GM19238 (cell line): ENCODE measurements at regions not wholly inside any gene's neighbourhood (a gene's known extent, or its start where the extent isn't known, plus 50 kb on each side); places are given as distances from the start of the nearest gene placed in this dataset.

Source experiments
- DNase-seq: peaks from one replicate; pipeline ENCODE4 v3.0.0; 2011; ENCODE audit warnings: low spot score; ENCODE audit not compliant: insufficient read length

- no peak for DNase-seq
These were observed 434.7 kb upstream of the AGTR1 start for GRCh38 chr3:148262980-148263379.

DNA sequence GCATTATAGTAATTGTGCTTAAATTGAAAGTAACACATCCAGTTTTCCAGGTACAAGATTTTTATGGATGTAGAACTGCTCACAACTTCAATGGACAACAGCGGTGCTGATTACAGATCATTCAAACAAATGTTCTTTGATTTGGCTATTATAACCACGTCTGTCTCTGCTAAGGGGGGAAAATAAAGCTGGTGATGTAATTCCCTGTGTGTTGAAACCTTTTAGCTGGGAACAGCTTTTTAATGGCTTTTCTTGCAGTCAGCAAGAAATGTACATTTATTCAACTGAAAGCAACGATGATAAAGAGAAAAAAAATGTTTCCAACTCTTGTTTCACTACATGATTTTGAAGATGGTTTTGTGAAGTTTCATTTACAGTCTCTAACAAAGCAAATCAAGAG, 431.9 kb upstream of the AGTR1 start:
- DNase-seq: no peak

DNA sequence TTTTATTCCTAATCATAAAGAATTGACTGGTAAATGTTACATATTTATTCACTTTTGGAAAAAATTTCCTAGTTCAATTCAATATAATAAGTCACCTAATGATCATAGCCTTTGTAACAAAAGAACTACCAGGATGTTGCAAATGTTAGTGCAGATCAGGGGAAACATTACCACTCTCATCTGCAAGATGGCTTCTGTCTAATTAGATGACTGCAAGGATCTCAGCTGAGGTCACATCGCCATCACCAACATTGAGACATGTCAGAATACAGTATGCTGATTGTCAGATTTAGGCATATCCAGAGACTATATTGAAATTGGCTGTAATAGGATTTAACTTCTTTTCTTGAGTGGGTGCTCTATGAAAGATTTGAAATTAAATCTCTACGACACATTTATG, 431.4 kb upstream of the AGTR1 start:
- DNase-seq: no peak

- DNase-seq: no peak
These were observed 427.9 kb upstream of the AGTR1 start for GRCh38 chr3:148269816-148270215.

DNA sequence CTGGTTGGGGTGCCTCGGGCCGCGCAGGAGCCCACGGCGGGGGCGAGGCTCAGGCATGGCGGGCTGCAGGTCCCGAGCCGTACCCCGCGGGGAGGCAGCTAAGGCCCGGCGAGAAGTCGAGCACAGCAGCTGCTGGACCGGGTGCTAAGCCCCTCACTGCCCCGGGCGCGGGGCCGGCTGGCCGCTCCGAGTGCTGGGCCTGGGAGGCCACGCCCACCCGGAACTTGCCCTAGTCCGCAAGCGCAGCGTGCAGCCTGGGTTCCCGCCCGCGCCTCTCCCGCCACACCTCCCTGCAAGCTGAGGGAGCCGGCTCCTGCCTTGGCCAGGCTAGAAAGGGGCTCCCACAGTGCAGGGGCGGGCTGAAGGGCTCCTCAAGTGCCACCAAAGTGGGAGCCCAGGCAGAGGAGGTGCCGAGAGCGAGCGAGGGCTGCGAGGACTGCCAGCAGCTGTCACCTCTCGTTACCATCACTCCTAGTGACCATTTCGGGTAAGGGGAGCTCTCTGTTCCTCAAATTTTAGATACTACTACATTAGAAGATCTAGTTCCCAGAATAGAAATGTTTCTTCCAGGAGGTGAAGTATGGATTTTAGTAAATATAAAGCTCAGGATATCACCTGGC, 417.0 kb upstream of the AGTR1 start:
- no peak for DNase-seq

GRCh38 chr3:148289159-148289558, 408.5 kb upstream of the AGTR1 start:
- DNase-seq: no peak

DNA sequence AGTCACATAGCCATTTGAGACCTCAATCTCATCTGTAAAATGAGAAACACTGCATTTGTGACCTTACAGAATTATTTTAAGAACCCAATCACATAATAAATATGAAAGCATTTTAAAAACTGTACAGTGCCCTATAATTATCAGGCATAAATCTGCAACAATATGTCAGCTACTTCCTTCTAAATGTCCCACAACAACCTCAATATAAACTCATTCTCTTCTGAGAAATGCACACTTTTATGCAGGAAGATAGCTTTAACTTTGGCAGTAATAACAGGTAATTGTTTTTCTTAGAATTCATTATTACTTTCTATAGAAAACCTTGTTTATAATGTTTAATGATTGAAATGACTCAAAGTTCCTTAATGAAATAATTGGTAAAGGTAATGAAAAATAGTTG, 400.7 kb upstream of the AGTR1 start:
- DNase-seq: no peak

- no peak for DNase-seq
These were observed 390.3 kb upstream of the AGTR1 start for GRCh38 chr3:148307443-148307843.

- DNase-seq: no peak
These were observed 388.2 kb upstream of the AGTR1 start for GRCh38 chr3:148309390-148310035.

DNA sequence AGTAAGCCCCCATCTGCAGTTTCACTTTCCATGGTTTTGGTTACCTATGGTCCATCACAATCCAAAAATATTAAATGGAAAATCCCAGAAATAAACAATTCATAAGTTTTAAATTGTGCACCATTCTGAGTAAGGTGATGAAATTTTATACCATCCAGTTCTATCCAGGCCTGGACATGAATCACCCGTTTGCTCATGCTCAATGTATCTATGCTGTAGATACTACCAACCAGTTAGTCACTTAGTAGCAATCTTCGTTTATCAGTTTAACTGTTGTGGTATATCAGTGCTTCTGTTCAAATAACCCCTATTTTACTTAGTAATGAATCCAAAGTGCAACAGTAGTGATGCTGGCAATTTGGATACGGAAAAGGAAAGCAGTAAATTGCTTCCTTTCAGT, 381.9 kb upstream of the AGTR1 start:
- DNase-seq: no peak

GRCh38 chr3:148318240-148318639, 379.5 kb upstream of the AGTR1 start:
- no peak for DNase-seq

GRCh38 chr3:148319161-148319915, 378.4 kb upstream of the AGTR1 start:
- DNase-seq: no peak

- no peak for DNase-seq
These were observed 377.7 kb upstream of the AGTR1 start for GRCh38 chr3:148319960-148320359.

GRCh38 chr3:148329481-148330235, 368.0 kb upstream of the AGTR1 start:
- DNase-seq: no peak

DNA sequence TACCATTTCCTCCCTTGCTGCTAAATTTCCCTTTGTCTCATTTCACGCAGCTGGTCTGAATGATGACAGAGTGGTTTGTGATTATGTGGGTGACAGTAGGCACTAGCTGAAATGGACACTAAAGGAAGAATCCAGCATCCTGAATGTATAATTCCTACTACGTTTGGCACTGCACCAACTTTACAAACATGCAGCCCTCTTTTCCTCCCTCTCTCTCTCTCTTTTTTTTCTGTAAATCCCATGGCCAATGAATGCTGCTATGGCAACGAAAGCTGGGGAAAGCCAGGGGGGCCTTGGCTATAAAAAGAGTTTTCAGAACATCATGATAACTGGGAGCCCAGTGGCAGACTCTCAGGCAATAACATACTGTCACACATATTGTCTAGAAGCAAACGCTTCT, 367.2 kb upstream of the AGTR1 start:
- no peak for DNase-seq

GRCh38 chr3:148331081-148331846, 366.4 kb upstream of the AGTR1 start:
- DNase-seq: no peak

GRCh38 chr3:148332509-148332908, 365.2 kb upstream of the AGTR1 start:
- DNase-seq: no peak

DNA sequence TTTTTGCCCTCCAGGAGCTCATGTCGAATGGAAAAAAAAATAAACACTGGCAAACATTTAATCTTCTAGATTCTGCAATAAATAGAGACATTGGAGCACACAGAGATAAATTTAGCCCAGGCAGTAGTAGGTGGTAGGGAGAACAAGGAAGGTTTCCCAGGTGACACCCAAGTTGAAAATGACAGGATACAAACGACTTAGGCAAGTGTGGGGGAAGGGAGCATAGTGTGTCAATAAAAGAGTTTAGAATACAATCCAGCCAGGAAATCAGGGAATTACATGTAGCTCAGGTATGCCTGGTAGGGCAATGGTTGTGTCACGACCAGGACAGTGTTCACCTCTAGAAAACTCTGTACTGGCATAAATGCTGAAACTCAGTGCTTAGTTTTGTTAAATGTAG, 364.6 kb upstream of the AGTR1 start:
- no peak for DNase-seq

DNA sequence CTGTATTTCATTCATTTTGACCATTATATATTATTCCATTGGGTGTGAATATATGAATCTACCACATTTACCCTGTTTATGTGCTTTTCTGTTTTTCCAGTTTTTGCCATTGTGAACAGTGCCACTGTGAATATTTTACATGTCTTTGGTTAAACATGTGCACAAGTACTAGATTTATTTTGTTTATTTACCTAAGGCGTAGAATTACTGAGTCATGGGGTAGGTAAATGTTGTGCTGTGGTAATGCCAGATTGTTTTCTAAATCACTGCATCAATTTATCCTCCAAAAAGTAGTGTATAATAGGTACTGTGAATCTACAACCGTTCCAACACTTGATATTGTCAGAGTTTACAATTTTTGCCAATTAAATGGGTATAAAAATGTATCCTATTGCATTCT, 362.1 kb upstream of the AGTR1 start:
- DNase-seq: no peak

DNA sequence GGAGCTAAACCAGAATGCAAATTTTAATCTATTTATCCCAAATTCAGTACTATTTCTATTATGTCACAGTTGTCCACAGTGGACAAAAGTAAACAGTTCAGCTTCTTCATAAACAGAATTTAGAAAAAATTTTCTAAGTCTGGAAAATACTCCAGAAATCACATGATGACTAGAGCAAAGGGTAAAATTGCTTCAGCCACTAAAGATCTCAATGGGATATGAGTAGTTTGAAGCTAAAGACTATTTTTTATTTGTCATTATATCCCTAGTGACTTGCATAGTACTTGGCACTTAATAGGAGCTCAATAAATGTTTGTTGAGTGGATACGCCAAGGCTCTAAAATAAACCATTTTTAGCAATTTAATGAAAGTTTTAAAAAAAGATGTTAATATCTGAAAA, 354.3 kb upstream of the AGTR1 start:
- no peak for DNase-seq

GRCh38 chr3:148344521-148344920, 353.2 kb upstream of the AGTR1 start:
- DNase-seq: no peak
